GM19023 (cell line): ENCODE measurements at regions not wholly inside any gene's neighbourhood (a gene's known extent, or its start where the extent isn't known, plus 50 kb on each side); places are given as distances from the start of the nearest gene placed in this dataset.
"Not testable (repeated sequence)": the region's sequence is repeated elsewhere in the genome, so short reads cannot be mapped to it uniquely, and the experiment has no call there.

Experiments
- ATAC-seq: cut with Tn5 transposase; IDR thresholded peaks from one replicate; pipeline ENCODE4 v1.9.1; 2021; ENCODE audit warnings: mild to moderate bottlenecking, moderate library complexity; ENCODE audit not compliant: unreplicated experiment

- ATAC-seq: no peak
These were observed 440.5 kb upstream of the WWC1 start for GRCh38 chr5:167850911-167851310.

DNA sequence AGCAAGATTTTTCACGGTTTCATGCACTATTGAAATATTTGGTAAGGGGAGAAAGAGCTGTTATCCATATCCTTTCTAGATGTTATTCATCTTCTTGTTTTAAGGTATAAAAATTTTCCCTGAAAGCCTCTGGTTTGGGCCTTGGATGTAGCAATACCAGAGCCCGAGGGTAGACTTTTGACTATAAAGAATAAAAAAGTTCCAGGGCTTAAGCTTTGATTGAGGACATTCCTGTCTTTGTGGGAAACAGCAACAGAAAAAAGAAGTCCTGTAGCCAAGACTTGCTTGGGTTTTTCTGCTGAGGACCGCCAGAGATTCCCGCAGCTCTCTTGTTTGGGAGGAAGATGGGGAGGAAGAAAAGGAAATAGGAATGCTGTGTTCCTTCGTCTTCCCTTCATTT is 440.0 kb upstream of the WWC1 start:
- no peak for ATAC-seq

DNA sequence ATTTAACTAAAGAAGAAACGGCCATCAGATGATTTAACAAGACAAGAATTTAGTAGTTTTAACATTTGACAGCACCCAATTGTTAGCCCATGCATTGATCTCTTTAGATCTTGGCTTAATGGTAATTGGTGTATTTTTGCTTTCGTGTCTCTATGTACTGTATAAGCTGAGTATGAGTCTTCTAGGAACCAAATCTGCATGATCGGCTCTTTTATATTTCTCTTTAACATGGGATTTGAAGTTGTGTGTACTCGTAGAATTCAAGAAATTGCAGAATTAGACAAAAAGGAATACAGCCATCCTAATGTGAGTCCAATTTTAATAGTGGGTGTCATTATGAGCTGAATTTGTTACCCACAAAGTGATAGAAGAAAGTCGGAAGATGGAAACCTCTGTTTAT is 438.9 kb upstream of the WWC1 start:
- no peak for ATAC-seq

DNA sequence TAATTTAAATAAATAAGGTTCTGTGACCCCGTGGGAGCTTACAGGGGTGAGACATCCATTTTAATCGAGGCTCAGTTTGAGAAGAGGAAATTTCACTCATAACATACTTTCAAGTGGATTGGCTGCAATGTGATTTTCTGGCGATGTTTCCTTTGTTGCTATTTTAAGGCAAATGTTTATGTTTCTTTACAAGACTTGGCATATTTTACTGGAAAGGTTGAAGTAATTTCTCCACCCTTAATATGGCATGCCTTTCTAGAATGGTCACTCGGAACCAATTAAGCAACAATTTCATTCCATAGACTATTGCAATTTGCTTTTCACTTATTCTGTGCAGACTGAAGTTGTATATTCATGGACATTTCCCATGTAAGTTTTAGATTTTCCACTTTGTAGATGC is 438.0 kb upstream of the WWC1 start:
- ATAC-seq: no peak

DNA sequence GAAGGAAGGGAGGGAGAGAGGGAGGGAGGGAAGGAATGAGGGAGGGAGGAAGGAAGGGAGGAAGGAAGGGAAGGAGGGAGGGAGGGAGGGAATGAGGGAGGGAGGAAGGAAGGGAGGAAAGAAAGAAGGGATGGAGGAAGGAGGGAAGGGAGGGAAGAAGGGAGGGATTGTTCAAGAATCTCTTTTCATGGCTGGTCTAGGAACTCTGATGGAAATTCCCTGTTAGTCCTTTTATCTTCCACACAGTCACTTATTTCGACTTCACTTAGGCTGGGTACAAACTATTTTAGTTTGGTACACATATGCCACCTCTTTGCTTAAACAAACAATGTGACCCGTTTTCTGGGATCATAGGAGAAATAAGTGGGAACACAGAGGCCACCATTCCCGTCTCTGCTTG is 435.6 kb upstream of the WWC1 start:
- no peak for ATAC-seq

GRCh38 chr5:167857321-167857720 is 434.1 kb upstream of the WWC1 start:
- ATAC-seq: no peak

DNA sequence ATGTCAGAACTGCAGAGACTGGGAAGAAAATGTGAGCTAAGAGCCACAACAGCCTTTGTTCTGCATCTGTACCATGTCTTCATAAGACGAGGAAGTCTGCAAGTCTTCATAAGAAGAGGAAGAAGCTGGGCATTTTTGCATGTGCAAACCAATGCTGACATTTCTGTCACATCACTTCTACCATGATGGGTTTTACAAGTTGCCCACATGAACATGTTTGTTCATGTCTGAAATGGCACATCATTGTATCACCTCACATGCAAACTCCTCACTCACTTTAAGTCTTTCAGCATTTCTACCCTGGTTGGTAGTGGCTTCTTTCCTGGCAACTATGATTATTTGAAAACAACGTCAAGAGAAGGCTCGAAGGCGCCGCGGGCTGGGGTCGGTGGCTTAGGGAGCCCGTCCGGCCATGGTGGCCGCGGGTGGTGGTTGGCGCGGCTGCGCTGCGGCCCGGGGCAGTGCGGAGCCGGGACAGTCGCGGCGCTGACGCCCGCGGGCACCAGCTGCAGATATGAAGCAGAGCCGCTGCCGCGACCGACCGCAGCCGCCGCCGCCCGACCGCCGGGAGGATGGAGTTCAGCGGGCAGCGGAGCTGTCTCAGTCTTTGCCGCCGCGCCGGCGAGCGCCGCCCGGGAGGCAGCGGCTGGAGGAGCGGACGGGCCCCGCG is 433.1 kb upstream of the WWC1 start:
- ATAC-seq: not testable (repeated sequence)

DNA sequence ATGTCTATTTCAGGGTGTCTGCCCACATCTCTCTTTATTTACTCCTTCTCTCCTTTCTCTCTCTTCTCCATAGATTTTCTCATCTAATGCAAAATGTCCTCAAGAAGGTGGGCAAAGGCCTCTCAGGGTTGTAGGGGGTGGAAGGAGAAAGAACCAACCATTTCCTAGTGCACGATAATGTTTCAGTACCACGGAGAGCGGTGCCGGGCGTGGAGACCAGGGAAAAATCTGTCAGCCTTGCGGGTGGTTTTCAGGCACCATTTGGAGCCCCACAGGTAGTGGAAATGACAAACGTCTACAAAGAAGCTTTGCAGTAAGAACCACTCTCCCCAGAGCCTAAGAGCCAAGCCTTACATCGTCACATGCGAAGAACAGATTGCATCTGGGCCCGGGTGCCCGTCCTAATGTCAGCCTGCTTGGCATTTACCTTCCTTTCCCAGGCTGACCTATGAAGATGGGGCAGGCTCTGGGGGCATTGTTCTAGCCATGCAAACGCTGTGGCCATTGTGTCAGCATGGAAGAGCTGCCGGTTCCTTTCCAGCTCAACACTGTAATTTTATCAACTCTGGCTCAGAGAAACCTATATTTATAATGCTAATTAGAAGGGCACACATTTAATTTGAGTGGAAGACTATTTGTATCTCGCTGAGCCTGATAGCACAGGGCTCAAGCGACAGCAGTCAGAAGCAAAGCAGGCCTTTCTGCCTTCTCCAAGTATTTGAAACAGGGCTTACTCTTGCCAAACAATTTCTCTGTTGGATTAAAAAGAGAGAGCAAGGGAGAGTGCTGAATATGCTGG is 430.1 kb upstream of the WWC1 start:
- no peak for ATAC-seq

GRCh38 chr5:167861928-167862426 is 429.5 kb upstream of the WWC1 start:
- no peak for ATAC-seq

DNA sequence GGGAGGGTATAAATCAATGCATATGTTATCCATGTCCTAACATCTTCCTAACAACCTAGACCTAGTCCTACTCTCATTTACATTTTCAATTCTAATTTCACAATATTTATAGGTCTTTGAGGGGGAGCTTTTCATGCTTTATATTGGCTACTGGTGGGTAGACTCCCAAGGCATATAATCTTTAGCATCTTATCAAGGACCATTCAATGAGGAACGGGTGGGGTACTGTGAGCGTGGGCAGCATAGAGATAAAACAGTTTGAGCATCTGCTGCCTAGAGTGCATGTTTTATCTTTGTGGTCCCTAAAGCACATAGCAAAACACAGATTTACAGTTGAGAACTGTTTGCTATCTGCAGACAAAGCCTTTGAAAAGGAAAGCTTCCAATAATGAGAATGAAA is 427.6 kb upstream of the WWC1 start:
- no peak for ATAC-seq

GRCh38 chr5:167864801-167865200 is 426.6 kb upstream of the WWC1 start:
- no peak for ATAC-seq

- ATAC-seq: no peak
These were observed 424.6 kb upstream of the WWC1 start for GRCh38 chr5:167866797-167867196.

GRCh38 chr5:167867281-167867680 is 424.2 kb upstream of the WWC1 start:
- ATAC-seq: no peak

GRCh38 chr5:167869125-167869524 is 422.3 kb upstream of the WWC1 start:
- no peak for ATAC-seq

GRCh38 chr5:167870055-167870454 is 421.4 kb upstream of the WWC1 start:
- no peak for ATAC-seq

GRCh38 chr5:167871091-167871490 is 420.4 kb upstream of the WWC1 start:
- ATAC-seq: no peak

GRCh38 chr5:167872791-167873190 is 418.7 kb upstream of the WWC1 start:
- ATAC-seq: no peak

DNA sequence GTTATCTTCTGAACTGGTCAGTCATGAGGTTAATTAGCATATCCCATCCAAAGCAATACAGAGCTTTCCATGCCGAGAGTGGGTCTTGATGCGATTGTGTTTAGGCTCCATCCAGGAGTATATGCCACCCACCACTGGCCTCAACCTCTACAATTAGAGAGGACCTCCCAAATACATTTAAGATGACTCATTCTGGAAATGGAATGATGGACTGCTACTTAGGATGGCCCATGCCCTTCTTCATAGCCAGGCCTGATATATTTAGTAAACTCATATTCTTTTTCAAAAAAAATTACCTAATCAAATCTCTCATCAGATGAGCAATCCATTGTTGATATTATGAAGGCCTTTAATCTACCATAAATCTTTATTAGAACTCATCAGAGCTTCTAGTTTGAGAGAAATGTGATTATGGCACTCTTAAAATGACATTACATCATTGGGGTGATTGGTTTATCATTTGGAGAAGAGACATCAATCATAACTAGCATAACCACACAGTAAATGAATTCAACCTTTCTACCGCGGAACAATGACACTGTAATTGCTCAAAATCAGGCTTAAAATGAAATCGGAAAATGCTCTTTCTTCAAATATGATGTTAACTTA is 414.2 kb upstream of the WWC1 start:
- no peak for ATAC-seq

GRCh38 chr5:167877924-167878323 is 413.5 kb upstream of the WWC1 start:
- ATAC-seq: no peak

- no peak for ATAC-seq
These were observed 411.0 kb upstream of the WWC1 start for GRCh38 chr5:167880420-167880819.

- ATAC-seq: no peak
These were observed 410.4 kb upstream of the WWC1 start for GRCh38 chr5:167881041-167881440.

DNA sequence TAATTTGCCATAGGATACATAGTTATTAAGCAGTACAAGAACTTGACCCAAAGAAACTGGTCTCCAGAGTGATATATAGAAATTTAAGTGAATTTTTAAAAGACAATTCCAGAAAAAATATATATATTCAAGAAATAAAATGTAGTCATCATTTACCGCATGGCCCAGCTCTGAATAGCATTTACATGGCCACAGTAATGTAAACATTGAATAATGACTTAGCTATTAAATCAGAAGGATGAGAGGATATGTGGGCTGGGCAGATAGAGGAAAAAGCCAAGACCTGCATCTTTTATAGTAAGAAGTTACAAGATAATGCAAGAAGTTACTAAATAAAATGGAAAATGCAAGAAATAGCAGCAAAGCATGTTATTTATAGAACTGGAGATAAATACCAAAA is 405.2 kb upstream of the WWC1 start:
- ATAC-seq: no peak
